CD8-positive, alpha-beta memory T cell (primary cell): ENCODE measurements at regions not wholly inside any gene's neighbourhood (a gene's known extent, or its start where the extent isn't known, plus 50 kb on each side); places are given as distances from the start of the nearest gene placed in this dataset.

ENCODE experiments used
- CTCF ChIA-PET: fragments of 350-600 bp; sonication (Branson Sonifier 250); formaldehyde crosslinking; loops from one replicate; lab custom pipeline; 2021; ENCODE audit warnings: antibody characterized with exemption; lab: Charles Lee
- POLR2A ChIA-PET: fragments of 350-600 bp; sonication (Branson Sonifier 250); formaldehyde crosslinking; loops from one replicate; lab custom pipeline; 2021; ENCODE audit warnings: antibody characterized with exemption; lab: Charles Lee
- DNase-seq, 5 donors: peaks; one replicate each; pipeline versions ENCODE4 v3.0.0 to v3.0.0-alpha.2; 2020 to 2022; ENCODE audit warnings: mixed read lengths in 1 of 5
- H3K27ac ChIP-seq: one replicate; pipeline ENCODE4 v1.7.0; 2013; ENCODE audit warnings: low read depth, mild to moderate bottlenecking, low read length, moderate library complexity
- H3K27me3 ChIP-seq: 2 replicates; pipeline ENCODE4 v1.7.0; 2013; ENCODE audit warnings: low read length, mild to moderate bottlenecking; ENCODE audit not compliant: insufficient read depth, poor library complexity, severe bottlenecking
- H3K36me3 ChIP-seq: 2 replicates; pipeline ENCODE4 v1.7.0; 2013; ENCODE audit warnings: mild to moderate bottlenecking, low read length, moderate library complexity; ENCODE audit not compliant: insufficient read depth
- H3K4me1 ChIP-seq: 2 replicates; pipeline ENCODE4 v1.7.0; 2013; ENCODE audit warnings: mild to moderate bottlenecking, low read length, moderate library complexity; ENCODE audit not compliant: insufficient read depth
- H3K4me3 ChIP-seq: 2 replicates; pipeline ENCODE4 v1.7.0; 2013; ENCODE audit warnings: mild to moderate bottlenecking, low read length
- H3K9me3 ChIP-seq: 2 replicates; pipeline ENCODE4 v1.7.0; 2013; ENCODE audit warnings: mild to moderate bottlenecking, low read length
- H3K27ac Mint-ChIP-seq, 8 donors: one replicate each; pipeline ENCODE4 v1.8.0; 2020 to 2021; ENCODE audit warnings: mixed read lengths in 8 of 8, mild to moderate bottlenecking in 6 of 8, inconsistent platforms in 3 of 8, moderate library complexity in 3 of 8
- H3K27me3 Mint-ChIP-seq, 2 donors: one replicate each; pipeline ENCODE4 v1.8.0; 2020 to 2021; ENCODE audit warnings: mixed read lengths in 2 of 2, mild to moderate bottlenecking in 1 of 2, moderate library complexity in 1 of 2
- H3K36me3 Mint-ChIP-seq, 3 donors: one replicate each; pipeline ENCODE4 v1.8.0; 2020 to 2021; ENCODE audit warnings: mixed read lengths in 3 of 3, inconsistent platforms in 1 of 3, mild to moderate bottlenecking in 1 of 3
- H3K4me1 Mint-ChIP-seq, 3 donors: one replicate each; pipeline ENCODE4 v1.8.0; 2020 to 2021; ENCODE audit warnings: mixed read lengths in 3 of 3, inconsistent platforms in 1 of 3, mild to moderate bottlenecking in 1 of 3
- H3K4me3 Mint-ChIP-seq, 7 donors: one replicate each; pipeline ENCODE4 v1.8.0; 2020 to 2021; ENCODE audit warnings: mixed read lengths in 7 of 7, mild to moderate bottlenecking in 6 of 7, moderate library complexity in 4 of 7, inconsistent platforms in 2 of 7
- H3K9me3 Mint-ChIP-seq, 5 donors: one replicate each; pipeline ENCODE4 v1.8.0; 2020 to 2022; ENCODE audit warnings: mixed read lengths in 5 of 5, mild to moderate bottlenecking in 3 of 5, moderate library complexity in 2 of 5, inconsistent platforms in 1 of 5

- no peaks in the 10 kb centered on the region for H3K36me3 ChIP-seq
- no peak overlapping the region for H3K27ac ChIP-seq
- Mint-ChIP-seq H3K4me3 (no peak overlapping the region), H3K27ac (no peak overlapping the region), H3K27me3 (no peaks in the 10 kb centered on the region), H3K4me1 (no peaks in the 10 kb centered on the region), H3K9me3 (peaks cover 7 to 27% (median 12%) of the 10 kb centered on the region in 5 donors), H3K36me3 (no peaks in the 10 kb centered on the region)
- no peak overlapping the region for H3K4me3 ChIP-seq
- no peaks in the 10 kb centered on the region for H3K9me3 ChIP-seq
- DNase-seq: no peak
- CTCF ChIA-PET: no interaction called here
- POLR2A ChIA-PET: no interaction called here
- H3K4me1 ChIP-seq: no peaks in the 10 kb centered on the region
- no peaks in the 10 kb centered on the region for H3K27me3 ChIP-seq
Measured at GRCh38 chr13:104085611-104086010, 1019.4 kb upstream of the SLC10A2 start.

DNA sequence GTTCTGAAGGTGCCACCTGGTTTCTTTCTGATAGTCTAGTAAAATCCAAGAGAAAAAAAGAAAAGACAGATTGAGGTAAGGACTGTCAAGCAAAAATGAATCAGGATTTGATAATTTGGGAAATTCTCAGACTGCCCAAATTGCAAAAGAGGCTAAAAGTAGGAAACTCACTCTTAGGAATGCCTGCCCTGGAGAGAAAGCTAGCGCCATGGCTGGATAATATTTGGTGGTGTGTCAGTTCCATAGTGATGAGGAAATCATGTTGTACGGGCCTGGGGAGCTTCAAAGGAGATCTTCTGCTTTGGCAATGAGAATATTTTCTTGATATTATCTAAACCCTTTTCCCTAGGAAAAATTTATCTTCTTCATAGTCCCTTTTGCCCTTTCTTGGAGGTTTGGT lies 1008.1 kb upstream of the SLC10A2 start:
- Mint-ChIP-seq H3K9me3 (peaks cover 5 to 25% (median 7%) of the 10 kb centered on the region in 5 donors), H3K27ac (no peak overlapping the region), H3K36me3 (no peaks in the 10 kb centered on the region), H3K4me1 (no peaks in the 10 kb centered on the region), H3K27me3 (no peaks in the 10 kb centered on the region), H3K4me3 (no peak overlapping the region)
- no peaks in the 10 kb centered on the region for H3K9me3 ChIP-seq
- no peak overlapping the region for H3K4me3 ChIP-seq
- H3K4me1 ChIP-seq: no peaks in the 10 kb centered on the region
- H3K36me3 ChIP-seq: no peaks in the 10 kb centered on the region
- ChIA-PET CTCF (no interaction called here), POLR2A (no interaction called here)
- H3K27ac ChIP-seq: no peak overlapping the region
- no peak for DNase-seq
- no peaks in the 10 kb centered on the region for H3K27me3 ChIP-seq

- peaks cover 2 to 16% (median 5%) of the 10 kb centered on the region in 5 donors for H3K9me3 Mint-ChIP-seq
- H3K4me3 Mint-ChIP-seq: no peak overlapping the region
- DNase-seq: no peak
- Histone ChIP-seq H3K36me3 (no peaks in the 10 kb centered on the region), H3K4me1 (no peaks in the 10 kb centered on the region), H3K27me3 (no peaks in the 10 kb centered on the region), H3K4me3 (no peak overlapping the region), H3K27ac (no peak overlapping the region), H3K9me3 (no peaks in the 10 kb centered on the region)
- no peaks in the 10 kb centered on the region for H3K36me3 Mint-ChIP-seq
- ChIA-PET POLR2A (no interaction called here), CTCF (no interaction called here)
- no peaks in the 10 kb centered on the region for H3K27me3 Mint-ChIP-seq
- no peaks in the 10 kb centered on the region for H3K4me1 Mint-ChIP-seq
- no peak overlapping the region for H3K27ac Mint-ChIP-seq
Measured at GRCh38 chr13:104071806-104072205, 1005.6 kb upstream of the SLC10A2 start.

- ChIA-PET CTCF (no interaction called here), POLR2A (no interaction called here)
- Mint-ChIP-seq H3K36me3 (no peaks in the 10 kb centered on the region), H3K4me1 (no peaks in the 10 kb centered on the region), H3K9me3 (peaks cover 3 to 32% (median 9%) of the 10 kb centered on the region in 5 donors), H3K27me3 (peaks cover 0 to 1% of the 10 kb centered on the region in 2 donors), H3K4me3 (no peak overlapping the region), H3K27ac (no peak overlapping the region)
- Histone ChIP-seq H3K4me3 (no peak overlapping the region), H3K36me3 (no peaks in the 10 kb centered on the region), H3K27me3 (no peaks in the 10 kb centered on the region), H3K27ac (no peak overlapping the region), H3K9me3 (no peaks in the 10 kb centered on the region), H3K4me1 (no peaks in the 10 kb centered on the region)
- no peak for DNase-seq
Measured at GRCh38 chr13:104065328-104065727, 999.1 kb upstream of the SLC10A2 start.

GRCh38 chr13:104057861-104058260 lies 991.6 kb upstream of the SLC10A2 start:
- no peak overlapping the region for H3K4me3 Mint-ChIP-seq
- H3K9me3 Mint-ChIP-seq: peaks cover 7 to 46% (median 12%) of the 10 kb centered on the region in 5 donors
- Histone ChIP-seq H3K27me3 (no peaks in the 10 kb centered on the region), H3K36me3 (no peaks in the 10 kb centered on the region), H3K9me3 (no peaks in the 10 kb centered on the region), H3K4me3 (no peak overlapping the region), H3K27ac (no peak overlapping the region), H3K4me1 (no peaks in the 10 kb centered on the region)
- no peak overlapping the region for H3K27ac Mint-ChIP-seq
- no peaks in the 10 kb centered on the region for H3K36me3 Mint-ChIP-seq
- POLR2A ChIA-PET: no interaction called here
- H3K27me3 Mint-ChIP-seq: peaks cover 0 to 1% of the 10 kb centered on the region in 2 donors
- DNase-seq: no peak
- CTCF ChIA-PET: no interaction called here
- H3K4me1 Mint-ChIP-seq: no peaks in the 10 kb centered on the region

DNA sequence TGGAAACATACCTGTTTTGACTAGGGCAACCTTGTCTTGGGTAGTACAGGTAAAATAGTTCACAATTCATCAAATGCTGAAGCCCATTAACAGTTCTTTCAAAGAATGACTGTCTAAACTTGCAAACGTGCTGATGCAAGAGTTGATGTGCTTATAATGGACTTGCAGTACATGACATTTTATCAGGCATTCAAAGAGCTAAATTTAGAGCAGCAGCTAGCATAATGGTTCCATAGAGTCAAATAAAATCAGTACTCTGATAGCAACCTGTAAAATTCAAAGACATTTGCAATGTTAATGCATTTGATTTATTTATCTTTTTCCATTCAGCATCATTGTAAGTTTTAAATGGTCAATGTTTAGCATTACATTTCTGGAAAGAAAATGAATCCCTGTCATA lies 979.7 kb upstream of the SLC10A2 start:
- peaks cover 0 to 30% (median 2%) of the 10 kb centered on the region in 5 donors for H3K9me3 Mint-ChIP-seq
- no peaks in the 10 kb centered on the region for H3K36me3 Mint-ChIP-seq
- POLR2A ChIA-PET: no interaction called here
- Histone ChIP-seq H3K27ac (no peak overlapping the region), H3K36me3 (no peaks in the 10 kb centered on the region), H3K9me3 (no peaks in the 10 kb centered on the region), H3K4me1 (no peaks in the 10 kb centered on the region), H3K4me3 (no peak overlapping the region), H3K27me3 (no peaks in the 10 kb centered on the region)
- H3K4me1 Mint-ChIP-seq: no peaks in the 10 kb centered on the region
- no peak for DNase-seq
- H3K27me3 Mint-ChIP-seq: no peaks in the 10 kb centered on the region
- CTCF ChIA-PET: no interaction called here
- H3K4me3 Mint-ChIP-seq: no peak overlapping the region
- H3K27ac Mint-ChIP-seq: no peak overlapping the region

DNA sequence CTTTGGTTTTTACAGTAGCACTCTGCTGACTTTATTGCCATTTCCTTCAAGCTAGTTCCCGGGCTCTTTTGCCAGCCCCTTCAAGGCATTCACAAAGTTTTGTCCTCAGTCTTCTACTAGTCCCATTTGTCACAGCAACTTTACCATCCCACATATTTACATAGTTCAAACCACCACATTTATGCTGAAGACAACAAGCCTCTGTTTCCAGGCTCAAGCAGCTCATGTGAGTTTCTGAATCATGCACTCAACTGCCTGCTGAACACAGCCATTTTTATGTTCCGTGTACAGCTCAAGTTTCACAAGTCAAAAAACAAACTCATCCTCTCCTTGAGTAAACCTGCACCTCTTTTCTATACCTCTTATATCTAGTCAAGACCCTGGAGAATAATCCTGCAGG lies 977.0 kb upstream of the SLC10A2 start:
- Mint-ChIP-seq H3K27me3 (no peaks in the 10 kb centered on the region), H3K4me1 (no peaks in the 10 kb centered on the region), H3K4me3 (no peak overlapping the region), H3K9me3 (peaks cover 0 to 36% (median 9%) of the 10 kb centered on the region in 5 donors), H3K36me3 (no peaks in the 10 kb centered on the region), H3K27ac (no peak overlapping the region)
- H3K27ac ChIP-seq: no peak overlapping the region
- no peaks in the 10 kb centered on the region for H3K27me3 ChIP-seq
- no peak for DNase-seq
- H3K36me3 ChIP-seq: no peaks in the 10 kb centered on the region
- CTCF ChIA-PET: no interaction called here
- H3K4me1 ChIP-seq: no peaks in the 10 kb centered on the region
- no peaks in the 10 kb centered on the region for H3K9me3 ChIP-seq
- POLR2A ChIA-PET: no interaction called here
- H3K4me3 ChIP-seq: no peak overlapping the region

DNA sequence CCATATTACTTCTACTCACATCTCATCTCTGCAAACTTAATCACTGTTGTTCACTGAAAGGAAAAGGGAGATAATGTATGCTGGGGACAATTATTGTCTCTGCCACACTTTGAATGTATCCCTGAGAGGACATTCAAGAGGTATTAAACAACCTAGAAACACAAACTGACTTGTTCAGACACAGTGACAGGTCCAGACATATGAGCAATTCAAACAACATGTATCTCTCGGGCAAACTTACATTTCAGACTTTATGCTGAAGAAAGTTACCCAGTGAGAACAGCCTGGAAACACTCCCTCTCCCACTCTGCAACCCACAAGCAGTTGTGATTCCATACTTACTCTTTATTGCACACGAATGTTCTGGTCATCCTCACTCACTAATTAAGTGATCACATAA lies 968.7 kb upstream of the SLC10A2 start:
- POLR2A ChIA-PET: no interaction called here
- no peaks in the 10 kb centered on the region for H3K36me3 ChIP-seq
- CTCF ChIA-PET: no interaction called here
- no peaks in the 10 kb centered on the region for H3K9me3 ChIP-seq
- H3K4me1 Mint-ChIP-seq: no peaks in the 10 kb centered on the region
- DNase-seq: no peak
- no peak overlapping the region for H3K27ac Mint-ChIP-seq
- no peak overlapping the region for H3K4me3 Mint-ChIP-seq
- no peaks in the 10 kb centered on the region for H3K27me3 Mint-ChIP-seq
- H3K36me3 Mint-ChIP-seq: no peaks in the 10 kb centered on the region
- H3K4me1 ChIP-seq: no peaks in the 10 kb centered on the region
- H3K27ac ChIP-seq: no peak overlapping the region
- H3K27me3 ChIP-seq: no peaks in the 10 kb centered on the region
- H3K9me3 Mint-ChIP-seq: peaks cover 0 to 13% (median 5%) of the 10 kb centered on the region in 5 donors
- H3K4me3 ChIP-seq: no peak overlapping the region

DNA sequence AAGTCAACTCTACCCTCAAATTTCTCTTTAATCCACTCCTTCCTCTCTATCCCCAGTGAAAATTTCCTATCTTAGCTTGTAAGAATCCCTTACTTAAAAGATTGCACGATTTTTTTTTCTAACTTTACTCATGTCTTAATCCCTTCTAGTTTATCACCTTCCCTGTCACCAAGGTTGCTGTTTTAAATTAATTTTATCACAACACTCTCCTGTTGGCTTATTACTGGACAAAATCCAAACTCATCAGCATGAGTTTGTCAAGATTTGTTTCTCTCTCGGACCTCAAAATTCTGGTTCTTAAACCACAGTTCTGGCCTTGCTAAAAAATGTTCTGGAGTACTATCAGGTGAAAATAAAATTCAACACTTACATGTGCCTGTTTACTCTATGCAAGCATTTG lies 959.1 kb upstream of the SLC10A2 start:
- Mint-ChIP-seq H3K27me3 (no peaks in the 10 kb centered on the region), H3K4me3 (no peak overlapping the region), H3K4me1 (no peaks in the 10 kb centered on the region), H3K27ac (no peak overlapping the region), H3K36me3 (peaks cover 0 to 3% (median 0%) of the 10 kb centered on the region in 3 donors), H3K9me3 (peaks cover 2 to 42% (median 4%) of the 10 kb centered on the region in 5 donors)
- H3K4me3 ChIP-seq: no peak overlapping the region
- H3K4me1 ChIP-seq: no peaks in the 10 kb centered on the region
- no peaks in the 10 kb centered on the region for H3K9me3 ChIP-seq
- H3K36me3 ChIP-seq: no peaks in the 10 kb centered on the region
- H3K27ac ChIP-seq: no peak overlapping the region
- no peak for DNase-seq
- ChIA-PET POLR2A (no interaction called here), CTCF (no interaction called here)
- H3K27me3 ChIP-seq: no peaks in the 10 kb centered on the region
